Muscle layer of duodenum (tissue), 2 donors: ENCODE measurements at regions not wholly inside any gene's neighbourhood (a gene's known extent, or its start where the extent isn't known, plus 50 kb on each side); places are given as distances from the start of the nearest gene placed in this dataset.
A peak's percentile ranks its signal among the peaks of the same experiment; 100 is the strongest.
"Not testable (repeated sequence)": the region's sequence is repeated elsewhere in the genome, so short reads cannot be mapped to it uniquely, and the experiment has no call there.

Source experiments
- H3K27ac ChIP-seq: one replicate; pipeline ENCODE4 v1.7.0; 2013; ENCODE audit warnings: mild to moderate bottlenecking, low read length
- H3K27me3 ChIP-seq: one replicate; pipeline ENCODE4 v1.7.0; 2013; ENCODE audit warnings: low read depth, mild to moderate bottlenecking, control low read depth, low read length
- H3K36me3 ChIP-seq, 2 donors: one replicate each; pipeline ENCODE4 v1.7.0; 2013; ENCODE audit warnings: low read length in 2 of 2, control low read depth in 1 of 2, mild to moderate bottlenecking in 1 of 2; ENCODE audit not compliant: insufficient read depth in 2 of 2, control insufficient read depth in 1 of 2
- H3K4me1 ChIP-seq, 2 donors: one replicate each; pipeline ENCODE4 v1.7.0; 2013; ENCODE audit warnings: low read length in 2 of 2, mild to moderate bottlenecking in 2 of 2, control low read depth in 1 of 2, moderate library complexity in 1 of 2; ENCODE audit not compliant: insufficient read depth in 2 of 2, control insufficient read depth in 1 of 2
- H3K4me3 ChIP-seq, 2 donors: one replicate each; pipeline ENCODE4 v1.7.0; 2013; ENCODE audit warnings: low read length in 2 of 2, low read depth in 1 of 2, mild to moderate bottlenecking in 1 of 2
- H3K9me3 ChIP-seq, 2 donors: one replicate each; pipeline ENCODE4 v1.7.0; 2013; ENCODE audit warnings: low read length in 2 of 2, control low read depth in 1 of 2, mild to moderate bottlenecking in 1 of 2; ENCODE audit not compliant: control insufficient read depth in 1 of 2
- donor health status: healthy.

DNA sequence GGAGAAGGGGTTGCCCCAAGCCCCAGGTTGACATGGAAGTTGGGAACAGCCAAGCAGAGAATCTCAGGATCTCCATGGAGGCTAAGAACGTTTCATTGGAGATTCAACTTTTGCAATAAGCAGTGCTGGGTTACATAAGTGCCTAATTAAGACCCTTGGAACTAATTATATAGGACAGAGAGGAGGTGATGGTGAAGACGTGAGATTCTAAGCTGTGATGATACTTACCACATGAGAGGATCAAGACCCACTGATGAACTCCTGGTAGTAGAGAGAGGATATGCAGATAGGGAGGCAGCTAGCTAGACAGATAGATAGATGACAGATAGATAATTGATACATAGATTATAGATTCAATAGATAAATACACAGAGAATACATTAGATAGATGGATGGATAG lies 278.5 kb downstream of the SHOX start:
- H3K27ac ChIP-seq, H3K4me3 ChIP-seq, H3K36me3 ChIP-seq, H3K27me3 ChIP-seq, H3K9me3 ChIP-seq, H3K4me1 ChIP-seq: not testable (repeated sequence)

DNA sequence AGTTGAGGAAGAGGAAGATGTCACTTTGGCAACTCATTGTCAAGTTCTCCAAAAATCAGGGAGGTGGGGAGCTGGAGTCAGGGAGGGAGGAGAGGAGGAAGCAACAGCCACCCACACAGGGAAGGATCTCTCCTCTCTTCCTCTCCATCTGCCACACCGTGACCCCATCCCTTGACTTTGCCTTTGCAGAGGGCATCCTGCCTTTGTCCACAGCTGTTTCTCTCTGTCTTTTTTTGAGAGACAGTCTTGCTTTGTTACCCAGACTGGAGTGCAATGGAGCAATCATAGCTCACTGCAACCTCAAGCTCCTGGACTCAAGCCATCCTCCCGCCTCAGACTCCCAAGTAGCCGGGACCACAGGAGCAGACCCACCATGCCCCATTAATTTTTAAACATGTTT lies 276.0 kb downstream of the SHOX start:
- H3K4me3 ChIP-seq = no peak overlapping the region
- no peaks in the 10 kb centered on the region for H3K36me3 ChIP-seq
- H3K9me3 ChIP-seq = peaks cover 0 to 7% of the 10 kb centered on the region in 2 donors
- no peaks in the 10 kb centered on the region for H3K27me3 ChIP-seq
- no peaks in the 10 kb centered on the region for H3K4me1 ChIP-seq
- no peak overlapping the region for H3K27ac ChIP-seq

DNA sequence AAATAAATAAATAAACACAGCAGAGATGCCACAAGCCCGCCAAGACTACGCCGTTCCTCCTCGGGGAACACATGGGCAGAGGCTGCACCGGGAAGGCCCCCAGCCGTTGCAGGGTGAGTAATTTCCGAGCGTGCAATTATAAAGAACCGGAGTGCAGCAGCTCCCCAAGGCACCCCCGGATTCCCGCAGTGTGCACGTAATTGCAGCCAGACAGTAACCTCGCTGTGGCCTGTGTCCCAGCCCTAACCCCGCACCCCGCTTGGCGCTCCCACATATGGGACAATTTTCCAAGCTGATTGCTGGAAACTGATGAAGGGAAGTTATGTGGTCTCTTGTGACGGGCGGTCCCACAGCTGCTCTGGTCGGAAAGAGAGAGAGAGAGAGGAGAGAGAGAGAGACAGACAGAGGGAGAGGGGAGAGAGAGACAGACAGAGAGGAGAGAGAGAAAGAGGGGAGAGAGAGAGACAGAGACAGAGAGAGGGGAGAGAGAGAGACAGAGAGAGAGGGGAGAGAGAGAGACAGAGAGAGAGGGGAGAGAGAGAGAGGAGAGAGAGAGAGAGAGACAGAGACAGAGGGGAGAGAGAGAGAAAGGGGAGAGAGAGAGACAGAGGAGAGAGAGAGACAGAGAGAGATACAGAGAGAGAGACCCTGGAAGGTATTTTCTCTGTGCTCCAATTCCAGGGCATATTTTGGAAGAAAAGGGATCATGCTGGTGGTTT lies 275.4 kb downstream of the SHOX start:
- Histone ChIP-seq H3K27me3 (no peaks in the 10 kb centered on the region), H3K4me3 (no peak overlapping the region), H3K4me1 (no peaks in the 10 kb centered on the region), H3K27ac (no peak overlapping the region), H3K9me3 (peaks cover 0 to 7% of the 10 kb centered on the region in 2 donors), H3K36me3 (no peaks in the 10 kb centered on the region)

DNA sequence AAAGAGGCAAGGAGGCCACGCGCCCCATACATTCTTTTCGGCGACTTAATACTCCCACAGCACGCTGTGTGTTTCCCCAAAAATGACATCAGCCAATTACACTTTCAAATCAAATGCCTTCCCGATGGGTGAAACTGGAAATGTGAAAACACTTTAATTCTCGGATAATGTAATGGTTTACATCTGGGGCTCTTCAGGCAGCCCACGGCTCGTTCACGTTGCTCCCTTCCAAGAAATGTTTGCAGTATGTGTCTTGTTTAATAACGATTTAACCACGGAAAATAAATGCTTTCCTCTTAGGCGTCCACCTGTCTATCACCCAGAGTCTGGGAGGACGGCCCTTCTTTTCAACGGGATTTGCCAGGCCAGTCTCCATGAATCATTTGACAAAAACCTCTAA lies 272.5 kb downstream of the SHOX start:
- H3K4me1 ChIP-seq = no peaks in the 10 kb centered on the region
- H3K36me3 ChIP-seq = no peaks in the 10 kb centered on the region
- H3K27ac ChIP-seq = no peak overlapping the region
- peaks cover 0 to 11% of the 10 kb centered on the region in 2 donors for H3K9me3 ChIP-seq
- no peaks in the 10 kb centered on the region for H3K27me3 ChIP-seq
- no peak overlapping the region for H3K4me3 ChIP-seq

DNA sequence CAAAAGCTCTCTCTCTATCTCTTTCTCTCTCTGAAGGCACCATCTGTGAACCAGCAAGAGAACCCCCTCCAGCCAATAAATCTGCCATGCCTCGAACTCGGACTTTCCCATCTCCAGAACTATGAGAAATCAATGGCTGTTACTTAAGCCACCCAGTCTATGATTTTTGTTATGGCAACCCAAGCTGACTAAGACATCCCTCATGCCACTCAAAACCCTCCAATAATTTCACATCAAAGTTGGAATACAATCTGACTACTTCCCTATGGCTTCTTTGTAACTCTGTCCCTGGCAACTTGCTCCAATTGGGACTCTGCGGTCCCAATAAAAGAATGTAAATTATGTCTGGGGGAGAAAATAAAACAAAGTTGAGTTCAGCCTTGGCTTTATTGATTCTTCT lies 265.7 kb downstream of the SHOX start:
- H3K27me3 ChIP-seq = no peaks in the 10 kb centered on the region
- peaks cover 5 to 28% of the 10 kb centered on the region in 2 donors for H3K9me3 ChIP-seq
- H3K36me3 ChIP-seq = no peaks in the 10 kb centered on the region

DNA sequence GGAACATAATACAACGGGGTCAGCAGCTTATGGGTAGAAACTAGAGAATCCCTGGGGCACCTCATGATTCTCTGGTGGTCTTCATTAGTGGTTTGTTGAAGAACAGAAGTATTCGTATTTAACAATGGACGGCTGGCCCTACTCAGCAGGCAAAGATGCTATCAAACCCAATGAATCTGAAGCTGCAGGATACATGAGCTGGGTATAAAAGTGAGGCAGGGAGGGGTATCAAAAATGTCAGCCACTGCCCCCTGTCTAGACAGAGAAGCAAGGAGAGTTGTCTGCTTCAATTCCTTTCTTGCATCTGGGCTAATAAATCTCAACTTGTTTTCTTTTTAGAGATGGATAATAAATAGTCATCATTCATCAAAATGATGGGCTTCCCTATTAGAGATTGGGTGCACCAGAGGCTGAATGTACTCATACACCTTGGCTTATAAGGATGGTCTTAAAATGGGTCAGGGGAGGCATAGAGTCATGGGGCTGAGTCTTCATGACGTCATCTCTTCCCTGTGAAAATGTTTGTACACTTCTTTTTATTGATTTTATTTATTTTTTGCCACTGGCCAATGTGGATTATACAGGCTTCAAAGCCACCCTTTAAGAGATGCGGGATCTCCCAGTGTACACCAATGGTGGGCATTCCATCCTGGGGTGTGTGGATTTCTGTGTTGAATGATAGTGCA lies 259.5 kb downstream of the SHOX start:
- Histone ChIP-seq H3K27ac (no peak overlapping the region), H3K27me3 (no peaks in the 10 kb centered on the region), H3K4me1 (no peaks in the 10 kb centered on the region), H3K36me3 (no peaks in the 10 kb centered on the region), H3K9me3 (peaks cover 10 to 29% of the 10 kb centered on the region in 2 donors), H3K4me3 (peak overlapping the region in 1 of 2 donors; percentile 25)

More for the DNA sequence above, 265.7 kb downstream of the SHOX start:
- Histone ChIP-seq H3K27ac (no peak overlapping the region), H3K4me1 (no peaks in the 10 kb centered on the region), H3K4me3 (peak overlapping the region in 1 of 2 donors; percentile 27)

GRCh38 chrX:887724-888123 lies 257.1 kb downstream of the SHOX start:
- peaks cover 10 to 28% of the 10 kb centered on the region in 2 donors for H3K9me3 ChIP-seq
- H3K27ac ChIP-seq, H3K27me3 ChIP-seq, H3K4me1 ChIP-seq, H3K36me3 ChIP-seq, H3K4me3 ChIP-seq: not testable (repeated sequence)

DNA sequence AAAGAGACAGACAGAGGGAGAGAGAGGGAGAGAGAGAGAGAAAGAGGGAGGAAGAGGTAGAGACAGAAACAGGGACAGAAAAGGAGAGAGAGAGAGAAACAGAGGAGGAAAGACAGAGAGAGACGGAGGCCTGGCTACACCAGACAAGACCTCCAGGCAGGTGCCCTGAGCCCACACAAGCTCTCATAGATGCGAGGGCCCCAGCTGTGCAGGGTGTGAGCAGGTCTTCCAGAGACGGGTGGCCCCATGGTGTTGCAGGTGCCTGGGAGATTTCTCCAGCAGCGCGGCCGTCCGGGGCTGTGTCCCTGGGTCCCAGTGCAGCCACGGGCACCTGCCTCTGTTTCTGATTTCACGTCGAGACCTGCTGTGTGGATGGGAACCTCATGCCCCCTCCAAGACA lies 253.0 kb downstream of the SHOX start:
- no peaks in the 10 kb centered on the region for H3K36me3 ChIP-seq
- H3K9me3 ChIP-seq = peaks cover 5 to 7% of the 10 kb centered on the region in 2 donors
- H3K27me3 ChIP-seq = no peaks in the 10 kb centered on the region
- H3K4me3 ChIP-seq = no peak overlapping the region
- no peaks in the 10 kb centered on the region for H3K4me1 ChIP-seq
- no peak overlapping the region for H3K27ac ChIP-seq

DNA sequence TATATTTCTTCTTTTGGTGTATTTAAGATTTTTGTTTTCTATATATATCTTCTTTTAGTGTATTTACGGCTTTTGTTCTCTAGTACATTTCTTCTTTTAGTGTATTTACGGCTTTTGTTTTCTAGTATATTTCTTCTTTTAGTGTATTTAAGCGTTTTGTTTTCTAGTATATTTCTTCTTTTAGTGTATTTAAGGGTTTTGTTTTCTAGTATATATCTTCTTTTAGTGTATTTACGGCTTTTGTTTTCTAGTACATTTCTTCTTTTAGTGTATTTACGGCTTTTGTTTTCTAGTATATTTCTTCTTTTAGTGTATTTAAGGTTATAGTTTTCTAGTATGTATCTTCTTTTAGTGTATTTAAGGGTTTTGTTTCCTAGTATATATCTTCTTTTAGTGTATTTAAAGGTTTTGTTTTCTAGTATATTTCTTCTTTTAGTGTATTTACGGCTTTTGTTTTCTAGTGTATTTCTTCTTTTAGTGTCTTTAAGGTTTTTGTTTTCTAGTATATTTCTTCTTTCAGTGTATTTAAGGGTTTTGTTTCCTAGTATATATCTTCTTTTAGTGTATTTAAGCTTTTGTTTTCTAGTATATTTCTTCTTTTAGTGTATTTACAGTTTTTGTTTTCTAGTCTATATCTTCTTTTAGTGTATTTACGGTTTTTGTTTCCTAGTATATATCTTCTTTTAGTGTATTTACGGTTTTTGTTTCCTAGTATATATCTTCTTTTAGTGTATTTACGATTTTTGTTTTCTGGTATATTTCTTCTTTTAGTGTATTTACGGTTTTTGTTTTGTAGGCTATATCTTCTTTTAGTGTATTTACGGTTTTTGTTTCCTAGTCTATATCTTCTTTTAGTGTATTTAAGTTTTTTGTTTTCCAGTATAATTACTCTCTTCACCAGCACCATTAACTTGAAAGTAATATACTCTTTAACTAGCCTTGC lies 249.4 kb downstream of the SHOX start:
- H3K36me3 ChIP-seq, H3K27ac ChIP-seq, H3K4me3 ChIP-seq, H3K4me1 ChIP-seq, H3K27me3 ChIP-seq: not testable (repeated sequence)
- H3K9me3 ChIP-seq = peaks cover 0 to 12% of the 10 kb centered on the region in 2 donors

DNA sequence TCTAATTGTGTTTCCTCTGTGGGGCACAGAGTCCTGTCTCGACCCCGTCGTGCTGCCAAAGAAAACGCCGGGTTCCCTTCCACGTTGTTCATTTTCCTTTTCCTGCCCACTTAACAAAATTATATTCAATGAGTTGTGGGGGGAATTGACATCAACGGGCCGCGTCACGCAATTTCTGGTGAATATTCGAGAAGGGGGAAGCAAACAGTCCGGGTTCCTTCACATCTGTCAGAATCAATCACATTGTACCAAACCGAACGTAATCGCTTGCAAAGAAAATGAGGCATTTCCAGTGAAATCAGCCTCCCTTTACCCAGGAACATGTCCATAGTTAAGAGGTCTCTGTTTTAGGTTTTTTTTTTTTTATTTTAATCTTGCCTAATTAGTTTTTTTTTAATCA lies 243.5 kb downstream of the SHOX start:
- Histone ChIP-seq H3K9me3 (peaks cover 0 to 12% of the 10 kb centered on the region in 2 donors), H3K4me3 (no peak overlapping the region), H3K4me1 (no peaks in the 10 kb centered on the region), H3K36me3 (no peaks in the 10 kb centered on the region), H3K27ac (no peak overlapping the region), H3K27me3 (no peaks in the 10 kb centered on the region)

DNA sequence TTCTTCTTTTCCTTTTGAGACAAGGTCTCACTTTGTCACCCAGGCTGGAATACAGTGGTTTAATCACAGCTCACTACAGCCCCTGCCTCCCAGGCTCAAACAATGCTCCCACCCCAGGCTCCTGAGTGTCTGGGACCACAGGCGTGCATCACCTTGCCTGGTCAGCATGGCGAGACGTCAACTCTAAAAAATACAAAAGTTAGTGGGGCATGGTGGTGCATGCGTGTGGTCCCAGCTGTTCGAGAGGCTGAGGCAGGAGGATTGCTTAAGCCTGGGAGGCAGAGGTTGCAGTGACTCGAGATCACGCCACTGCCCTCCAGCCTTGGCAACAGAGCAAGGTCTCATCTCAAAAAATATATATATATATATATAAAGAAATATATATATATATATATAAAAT lies 242.4 kb downstream of the SHOX start:
- no peak overlapping the region for H3K4me3 ChIP-seq
- H3K27me3 ChIP-seq = no peaks in the 10 kb centered on the region
- H3K27ac ChIP-seq = no peak overlapping the region
- H3K9me3 ChIP-seq = peaks cover 0 to 12% of the 10 kb centered on the region in 2 donors
- H3K36me3 ChIP-seq = no peaks in the 10 kb centered on the region
- H3K4me1 ChIP-seq = no peaks in the 10 kb centered on the region
